Suprapubic skin (tissue), 4 donors: ENCODE measurements at regions not wholly inside any gene's neighbourhood (a gene's known extent, or its start where the extent isn't known, plus 50 kb on each side); places are given as distances from the start of the nearest gene placed in this dataset.
A peak's percentile ranks its signal among the peaks of the same experiment; 100 is the strongest.

ENCODE experiments used
- DNase-seq, 2 donors: peaks; one replicate each; pipeline ENCODE4 v3.0.0-alpha.2; 2019; ENCODE audit warnings: low spot score in 2 of 2
- H3K27ac ChIP-seq: fragments of 200-600 bp; sonication (generic); one replicate; pipeline ENCODE4 v1.5.1; 2019
- H3K27me3 ChIP-seq: fragments of 200-600 bp; sonication (generic); one replicate; pipeline ENCODE4 v1.5.1; 2019
- H3K36me3 ChIP-seq: fragments of 200-600 bp; sonication (generic); one replicate; pipeline ENCODE4 v1.5.1; 2019
- H3K4me1 ChIP-seq: fragments of 200-600 bp; sonication (generic); one replicate; pipeline ENCODE4 v1.5.1; 2019
- H3K4me3 ChIP-seq: fragments of 200-600 bp; sonication (generic); one replicate; pipeline ENCODE4 v1.5.1; 2019; ENCODE audit warnings: mild to moderate bottlenecking
- H3K9me3 ChIP-seq: fragments of 200-600 bp; sonication (generic); one replicate; pipeline ENCODE4 v1.5.1; 2019
- CTCF ChIP-seq, 2 donors: fragments of 200-600 bp in 1 of 2; fragments of 450-650 bp in 1 of 2; sonication (generic) in 1 of 2; IDR thresholded peaks; one replicate each; pipeline ENCODE4 v1.5.1; 2016 to 2019; ENCODE audit warnings: antibody characterized with exemption in 2 of 2, mild to moderate bottlenecking in 1 of 2, moderate library complexity in 1 of 2
- EP300 ChIP-seq: sonication (generic); formaldehyde crosslinking; IDR thresholded peaks from one replicate; pipeline ENCODE4 v1.6.1; 2017; ENCODE audit warnings: antibody characterized with exemption
- POLR2A ChIP-seq, 2 donors: fragments of 450-650 bp; IDR thresholded peaks; one replicate each; pipeline ENCODE4 v1.6.1; 2017; ENCODE audit warnings: antibody characterized with exemption in 2 of 2, mild to moderate bottlenecking in 2 of 2, moderate library complexity in 2 of 2
- POLR2AphosphoS5 ChIP-seq, 3 donors: sonication (generic); formaldehyde crosslinking; IDR thresholded peaks; one replicate each; pipeline ENCODE4 v1.6.1; 2017; ENCODE audit warnings: antibody characterized with exemption in 3 of 3
- WGBS: methylation state at CpG from one replicate; pipeline ENCODE4 v1.1.5; 2018; 5-methylcytosine and 5-hydroxymethylcytosine counted together

- peaks cover 16% of the 10 kb centered on the region for H3K9me3 ChIP-seq
- H3K36me3 ChIP-seq = no peaks in the 10 kb centered on the region
- H3K4me1 ChIP-seq = no peaks in the 10 kb centered on the region
- TF ChIP-seq CTCF (IDR thresholded peaks at IDR 0.05) = no peak
- TF ChIP-seq EP300 = no peak
- H3K27ac ChIP-seq = no peak overlapping the region
- no peak for DNase-seq
- 97% methylated on average over 3 of the region's 3 CpGs for WGBS
- no peak overlapping the region for H3K4me3 ChIP-seq
- no peaks in the 10 kb centered on the region for H3K27me3 ChIP-seq
Observed at GRCh38 chr13:57425531-57425930, 206.0 kb upstream of the PCDH17 start.

DNA sequence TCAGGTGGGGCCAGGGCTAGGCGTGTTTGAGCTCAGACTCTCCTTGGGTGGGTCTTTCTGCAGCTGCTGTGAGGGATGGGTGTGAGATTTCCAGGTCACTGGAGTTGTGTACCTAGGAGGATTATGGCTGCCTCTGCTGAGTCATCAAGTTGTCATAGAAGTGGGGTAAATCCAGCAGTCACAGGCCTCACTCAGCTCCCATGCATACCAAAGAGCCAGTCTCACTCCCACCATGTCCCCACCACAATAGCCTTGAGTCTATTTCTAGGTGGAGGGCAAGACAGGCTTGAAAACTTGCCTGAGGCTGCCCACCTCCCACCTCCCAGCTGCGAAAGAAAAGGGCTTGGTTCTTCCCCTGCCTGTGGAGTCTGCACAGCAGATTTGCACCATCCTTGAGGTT is 194.0 kb upstream of the PCDH17 start:
- Histone ChIP-seq H3K27me3 (no peaks in the 10 kb centered on the region), H3K27ac (no peak overlapping the region), H3K4me3 (no peak overlapping the region), H3K4me1 (no peaks in the 10 kb centered on the region), H3K36me3 (no peaks in the 10 kb centered on the region), H3K9me3 (no peaks in the 10 kb centered on the region)
- WGBS = 78% methylated on average over 2 of the region's 2 CpGs
- DNase-seq = no peak
- TF ChIP-seq CTCF (IDR thresholded peaks at IDR 0.05) (no peak), EP300 (no peak)

- TF ChIP-seq EP300 (no peak), POLR2AphosphoS5 (IDR thresholded peaks at IDR 0.05) (no peak), CTCF (IDR thresholded peaks at IDR 0.05) (no peak), POLR2A (IDR thresholded peaks at IDR 0.05) (no peak)
- no peaks in the 10 kb centered on the region for H3K9me3 ChIP-seq
- H3K27me3 ChIP-seq = no peaks in the 10 kb centered on the region
- no peaks in the 10 kb centered on the region for H3K36me3 ChIP-seq
- 93% methylated on average over 3 of the region's 3 CpGs for WGBS
- H3K27ac ChIP-seq = no peak overlapping the region
- no peak overlapping the region for H3K4me3 ChIP-seq
- no peaks in the 10 kb centered on the region for H3K4me1 ChIP-seq
- peak in 1 of 2 donors; percentile 62 for DNase-seq
Observed at GRCh38 chr13:57438072-57438471, 193.5 kb upstream of the PCDH17 start.

- TF ChIP-seq EP300 (no peak), POLR2AphosphoS5 (IDR thresholded peaks at IDR 0.05) (no peak), CTCF (IDR thresholded peaks at IDR 0.05) (no peak), POLR2A (IDR thresholded peaks at IDR 0.05) (no peak)
- Histone ChIP-seq H3K9me3 (no peaks in the 10 kb centered on the region), H3K27ac (no peak overlapping the region), H3K27me3 (no peaks in the 10 kb centered on the region), H3K4me1 (no peaks in the 10 kb centered on the region), H3K4me3 (no peak overlapping the region), H3K36me3 (no peaks in the 10 kb centered on the region)
- DNase-seq = no peak
- WGBS = 61% methylated on average over 2 of the region's 2 CpGs
Observed at GRCh38 chr13:57443494-57443893, 188.1 kb upstream of the PCDH17 start.

GRCh38 chr13:57450356-57450755 is 181.2 kb upstream of the PCDH17 start:
- Histone ChIP-seq H3K9me3 (peaks cover 5% of the 10 kb centered on the region), H3K27ac (no peak overlapping the region), H3K4me3 (no peak overlapping the region), H3K4me1 (no peaks in the 10 kb centered on the region), H3K36me3 (no peaks in the 10 kb centered on the region), H3K27me3 (no peaks in the 10 kb centered on the region)
- WGBS = 97% methylated on average over 2 of the region's 2 CpGs
- TF ChIP-seq POLR2A (IDR thresholded peaks at IDR 0.05) = no peak
- TF ChIP-seq POLR2AphosphoS5 (IDR thresholded peaks at IDR 0.05) = no peak
- no peak for TF ChIP-seq EP300
- TF ChIP-seq CTCF (IDR thresholded peaks at IDR 0.05) = no peak
- DNase-seq = no peak
